ENCODE measurements at regions not wholly inside any gene's neighbourhood (a gene's known extent, or its start where the extent isn't known, plus 50 kb on each side); places are given as distances from the start of the nearest gene placed in this dataset.

GRCh38 chr1:115233598-115233997, 104.5 kb downstream of the NGF start:
- no peak for DNase-seq

- DNase-seq = no peak
These were observed 107.8 kb downstream of the NGF start for GRCh38 chr1:115230281-115230680.

GRCh38 chr1:115229016-115229415, 109.0 kb downstream of the NGF start:
- no peak for DNase-seq

- DNase-seq = no peak
These were observed 109.9 kb downstream of the NGF start for GRCh38 chr1:115228191-115228590.

GRCh38 chr1:115227346-115228082, 110.5 kb downstream of the NGF start:
- DNase-seq = no peak

GRCh38 chr1:115225993-115226685, 111.9 kb downstream of the NGF start:
- DNase-seq = no peak

- no peak for DNase-seq
These were observed 113.4 kb downstream of the NGF start for GRCh38 chr1:115224636-115225035.

GRCh38 chr1:115222616-115223402, 115.2 kb downstream of the NGF start:
- DNase-seq = no peak

GRCh38 chr1:115220340-115221270, 117.4 kb downstream of the NGF start:
- DNase-seq = no peak

- DNase-seq = no peak
These were observed 118.1 kb downstream of the NGF start for GRCh38 chr1:115219927-115220326.

- no peak for DNase-seq
These were observed 119.3 kb downstream of the NGF start for GRCh38 chr1:115218699-115219098.

GRCh38 chr1:115218034-115218405, 120.0 kb downstream of the NGF start:
- no peak for DNase-seq

- no peak for DNase-seq
These were observed 120.7 kb downstream of the NGF start for GRCh38 chr1:115217150-115218033.

- no peak for DNase-seq
These were observed 122.1 kb downstream of the NGF start for GRCh38 chr1:115215703-115216521.

- DNase-seq = no peak
These were observed 122.9 kb downstream of the NGF start for GRCh38 chr1:115215110-115215509.

- DNase-seq = no peak
These were observed 124.0 kb downstream of the NGF start for GRCh38 chr1:115214098-115214497.

- no peak for DNase-seq
These were observed 123.8 kb upstream of the TSPAN2 start for GRCh38 chr1:115213130-115213529.

GRCh38 chr1:115211071-115211745, 121.9 kb upstream of the TSPAN2 start:
- no peak for DNase-seq

GRCh38 chr1:115210302-115210711, 121.0 kb upstream of the TSPAN2 start:
- DNase-seq = no peak

- DNase-seq = no peak
These were observed 115.2 kb upstream of the TSPAN2 start for GRCh38 chr1:115204513-115204912.
